HepG2 (cell line): ENCODE measurements at regions not wholly inside any gene's neighbourhood (a gene's known extent, or its start where the extent isn't known, plus 50 kb on each side); places are given as distances from the start of the nearest gene placed in this dataset.

Experiments
- ATAC-seq: fragments of 200-7000 bp; cut with Tn5 transposase; 3 replicates; pipeline ENCODE4 v1.9.1; 2020; ENCODE audit warnings: mild to moderate bottlenecking, moderate library complexity
- BruUV-seq: library from RNA; stranded (reverse); fragments of 400-500 nt; replicated peaks from 2 replicates; lab custom pipeline; 2021; lab: Mats Ljungman, UMichigan
- CTCF ChIA-PET: fragments of 300-600 bp; formaldehyde crosslinking; extraction: SDS; loops from one replicate; lab custom pipeline; 2021; ENCODE audit warnings: low total read pairs, inconsistent platforms, low intra/inter-chr PET ratio; lab: Yijun Ruan, JAX
- POLR2A ChIA-PET: fragments of 350-600 bp; sonication (Branson Sonifier 250); formaldehyde crosslinking; loops from one replicate; lab custom pipeline; 2020; ENCODE audit warnings: antibody characterized with exemption, inconsistent platforms; lab: Yijun Ruan, JAX
- DNase-seq: peaks from one replicate; pipeline ENCODE4 v3.0.0-alpha.2; 2015; ENCODE audit warnings: low spot score
- FAIRE-seq: peaks from 3 replicates; lab custom pipeline; 2011; peaks lifted over from hg19 to GRCh38; lab: Jason Lieb, UNC
- H2AFZ ChIP-seq: one replicate; pipeline ENCODE4 v1.6.1; 2011; ENCODE audit warnings: low read length, inconsistent platforms
- H3K27ac ChIP-seq: fragments of 300-600 bp; 3 replicates; pipeline ENCODE4 v1.8.0; 2011; ENCODE audit warnings: mixed run types, mild to moderate bottlenecking, mixed read lengths, low read length, inconsistent platforms; ENCODE audit not compliant: insufficient read depth; ENCODE audit errors: extremely low read length
- H3K27me3 ChIP-seq, 2 experiments: fragments of 200-600 bp in 1 of 2; 2 replicates in 1 of 2; 3 replicates in 1 of 2; pipeline versions ENCODE4 v1.6.0 to v1.8.0; 2011; ENCODE audit warnings: low read length in 2 of 2, mild to moderate bottlenecking in 2 of 2, moderate library complexity in 2 of 2, inconsistent platforms in 1 of 2; ENCODE audit not compliant: insufficient read depth in 2 of 2, control insufficient read depth in 1 of 2
- H3K36me3 ChIP-seq, 2 experiments: fragments of 200-600 bp in 1 of 2; replicated peaks in 1 of 2; 2 replicates in 1 of 2; 3 replicates in 1 of 2; pipeline versions ENCODE4 v1.5.1 to v1.8.0; 2011; ENCODE audit warnings: low read length in 2 of 2, inconsistent platforms in 1 of 2; ENCODE audit not compliant: insufficient read depth in 2 of 2, control insufficient read depth in 1 of 2
- H3K4me1 ChIP-seq: 2 replicates; pipeline ENCODE4 v1.5.1; 2012; ENCODE audit warnings: low read length, inconsistent platforms; ENCODE audit not compliant: insufficient read depth
- H3K4me2 ChIP-seq: 2 replicates; pipeline ENCODE4 v1.6.0; 2011; ENCODE audit warnings: low read depth, low read length, inconsistent platforms
- H3K4me3 ChIP-seq, 3 experiments: fragments of 200-600 bp in 1 of 3; sonication (generic), shearing (Covaris generic) in 1 of 3; replicated peaks in 1 of 3; 2 replicates each; pipeline ENCODE4 v1.5.1; 2011 to 2016; ENCODE audit warnings: low read length in 3 of 3, inconsistent platforms in 2 of 3, low read depth in 2 of 3, mild to moderate bottlenecking in 2 of 3, control low read depth in 1 of 3, mixed read lengths in 1 of 3; ENCODE audit not compliant: insufficient read depth in 1 of 3
- H3K79me2 ChIP-seq: one replicate; pipeline ENCODE4 v1.6.1; 2011; ENCODE audit warnings: low read length, inconsistent platforms; ENCODE audit not compliant: insufficient read depth
- H3K9ac ChIP-seq: 2 replicates; pipeline ENCODE4 v1.6.0; 2011; ENCODE audit warnings: mild to moderate bottlenecking, low read depth, low read length, inconsistent platforms; ENCODE audit not compliant: insufficient read depth
- H3K9me3 ChIP-seq: 2 replicates; pipeline ENCODE4 v1.5.1; 2012; ENCODE audit warnings: mild to moderate bottlenecking, low read length
- H4K20me1 ChIP-seq: 2 replicates; pipeline ENCODE4 v1.6.0; 2011; ENCODE audit warnings: inconsistent platforms, mild to moderate bottlenecking, low read length, moderate library complexity; ENCODE audit not compliant: insufficient read depth
- FOXA1 ChIP-seq, 2 experiments: fragments of 450-650 bp in 1 of 2; sonication (generic) in 1 of 2; formaldehyde crosslinking in 1 of 2; IDR thresholded peaks; 2 replicates each; pipeline versions ENCODE4 v1.4.0 to v1.6.1; 2016 to 2020; ENCODE audit warnings: missing genetic modification reagents in 1 of 2
- FOXK1 ChIP-seq: sonication (generic); formaldehyde crosslinking; IDR thresholded peaks from 2 replicates; pipeline ENCODE4 v1.4.0; 2020; ENCODE audit warnings: low read depth, missing genetic modification reagents, borderline replicate concordance
- KDM5A ChIP-seq: fragments of 200-600 bp; sonication (generic); IDR thresholded peaks from 2 replicates; pipeline ENCODE4 v1.7.0; 2018; ENCODE audit warnings: antibody characterized with exemption, mild to moderate bottlenecking, low read length, borderline replicate concordance
- NRL ChIP-seq: sonication (generic); formaldehyde crosslinking; IDR thresholded peaks from 2 replicates; pipeline ENCODE4 v1.5.0; 2020; ENCODE audit warnings: missing genetic modification reagents, mild to moderate bottlenecking, moderate library complexity, borderline replicate concordance
- RAD21 ChIP-seq: fragments of 450-650 bp; formaldehyde crosslinking; IDR thresholded peaks from 2 replicates; pipeline ENCODE4 v1.5.0; 2020; ENCODE audit warnings: mild to moderate bottlenecking
- TOE1 ChIP-seq: sonication (generic); formaldehyde crosslinking; IDR thresholded peaks from 2 replicates; pipeline ENCODE4 v1.4.0; 2020; ENCODE audit warnings: mild to moderate bottlenecking, missing genetic modification reagents
- YEATS4 ChIP-seq: sonication (generic); formaldehyde crosslinking; IDR thresholded peaks from 2 replicates; pipeline ENCODE4 v1.4.0; 2020; ENCODE audit warnings: missing genetic modification reagents, borderline replicate concordance
- ZNF264 ChIP-seq: sonication (generic); formaldehyde crosslinking; IDR thresholded peaks from 2 replicates; pipeline ENCODE4 v1.4.0; 2020; ENCODE audit warnings: missing genetic modification reagents
- ZNF501 ChIP-seq: sonication (generic); formaldehyde crosslinking; IDR thresholded peaks from 2 replicates; pipeline ENCODE4 v1.5.1; 2020; ENCODE audit warnings: mild to moderate bottlenecking, moderate library complexity, missing genetic modification reagents
- ZNF564 ChIP-seq: sonication (generic); formaldehyde crosslinking; IDR thresholded peaks from 2 replicates; pipeline ENCODE4 v1.8.1; 2023; ENCODE audit warnings: mild to moderate bottlenecking, missing genetic modification reagents
- ZNF775 ChIP-seq: sonication (generic); formaldehyde crosslinking; IDR thresholded peaks from 2 replicates; pipeline ENCODE4 v1.4.0; 2020; ENCODE audit warnings: missing genetic modification reagents, mild to moderate bottlenecking, moderate library complexity, borderline replicate concordance
- ZNF788 ChIP-seq: sonication (generic); formaldehyde crosslinking; IDR thresholded peaks from 2 replicates; pipeline ENCODE4 v1.5.0; 2020; ENCODE audit warnings: mild to moderate bottlenecking, missing genetic modification reagents, borderline replicate concordance
- WGBS: methylation state at CpG from one replicate; pipeline ENCODE4 v1.1.6; 2017; ENCODE audit warnings: low lambda C conversion rate; 5-methylcytosine and 5-hydroxymethylcytosine counted together
- in situ Hi-C: cut with HindIII; loops from 2 replicates; pipeline ENCODE4 v1.10.0; 2017; ENCODE audit warnings: low pct_unique_long_range_greater_than_20kb; ENCODE audit not compliant: extremely low pct_ligation_motif_present
- intact Hi-C: fragments of 100-400 bp; cut with micrococcal nuclease; formaldehyde crosslinking; loops from one replicate; pipeline ENCODE4 v1.10.0; 2022; ENCODE audit not compliant: unreplicated experiment
- TF ChIP-seq, protein P1 (sequence below): sonication (generic); formaldehyde crosslinking; IDR thresholded peaks from 2 replicates; pipeline ENCODE4 v1.4.0; 2020; ENCODE audit warnings: missing genetic modification reagents
- TF ChIP-seq, protein P2 (sequence below): sonication (generic); formaldehyde crosslinking; IDR thresholded peaks from 2 replicates; pipeline ENCODE4 v1.5.1; 2020; ENCODE audit warnings: mild to moderate bottlenecking, missing genetic modification reagents, borderline replicate concordance
- TF ChIP-seq, protein P3 (sequence below): sonication (generic); formaldehyde crosslinking; IDR thresholded peaks from 2 replicates; pipeline ENCODE4 v1.8.0; 2022; ENCODE audit warnings: missing genetic modification reagents, mild to moderate bottlenecking, moderate library complexity, borderline replicate concordance
- TF ChIP-seq, protein P4 (sequence below): IDR thresholded peaks from 2 replicates; pipeline ENCODE4 v1.6.1; 2016; ENCODE audit warnings: mild to moderate bottlenecking, missing biosample characterization, missing genetic modification reagents
- TF ChIP-seq, protein P5 (sequence below): sonication (generic); formaldehyde crosslinking; IDR thresholded peaks from 2 replicates; pipeline ENCODE4 v1.8.0; 2022; ENCODE audit warnings: mild to moderate bottlenecking, missing genetic modification reagents

DNA sequence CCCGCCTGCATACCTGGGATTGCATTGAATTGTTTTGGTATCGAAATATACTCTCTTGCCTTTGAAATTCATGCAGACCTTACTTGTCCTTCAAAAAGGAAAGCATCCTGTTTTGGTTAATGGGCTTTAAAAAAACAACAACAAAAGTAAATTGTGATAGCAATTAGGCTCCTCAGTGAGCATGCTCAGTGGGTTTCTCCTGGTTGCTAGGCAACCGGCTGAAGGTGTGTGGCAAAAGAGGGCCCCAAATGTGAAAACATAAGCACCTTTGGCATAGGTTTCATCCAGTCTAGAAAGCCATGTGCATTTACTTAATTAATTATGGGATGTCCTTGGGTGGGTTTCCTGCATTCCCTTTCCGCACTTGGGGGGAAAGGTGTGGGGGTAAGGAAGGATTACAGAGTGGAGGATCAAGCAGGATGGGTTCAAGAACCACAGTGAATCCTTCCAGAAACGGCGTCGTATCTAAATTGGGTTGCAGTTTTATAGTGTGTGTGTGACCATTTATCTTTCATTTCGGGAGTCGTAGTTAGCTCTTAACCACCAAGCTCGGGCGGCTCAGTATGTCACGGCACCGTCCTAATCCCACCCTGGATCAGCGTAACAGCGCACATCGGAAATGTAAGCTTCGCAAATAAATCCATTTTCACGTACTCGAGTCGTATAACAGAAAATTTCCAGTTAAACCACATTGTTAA is 274.9 kb upstream of the TCF4 start:
- intact Hi-C loops, result no loop called here
- BruUV-seq, result no TSS peak
- POLR2A ChIA-PET, result no interaction called here
- TF ChIP-seq NRL (CRISPR knock-in tag) (no peak), ZNF788 (CRISPR knock-in tag) (no peak), ZNF564 (CRISPR knock-in tag) (no peak), RAD21 (CRISPR knock-in tag) (no peak), ZNF501 (CRISPR knock-in tag) (no peak), ZNF775 (CRISPR knock-in tag) (no peak), KDM5A (no peak), TOE1 (CRISPR knock-in tag) (no peak), FOXA1 (IDR thresholded peaks at IDR 0.05) (no peak), FOXA1 (CRISPR knock-in tag; IDR thresholded peaks at IDR 0.05) (no peak), YEATS4 (no peak), FOXK1 (CRISPR knock-in tag) (no peak), ZNF264 (CRISPR knock-in tag) (no peak)
- TF ChIP-seq, protein P1, sequence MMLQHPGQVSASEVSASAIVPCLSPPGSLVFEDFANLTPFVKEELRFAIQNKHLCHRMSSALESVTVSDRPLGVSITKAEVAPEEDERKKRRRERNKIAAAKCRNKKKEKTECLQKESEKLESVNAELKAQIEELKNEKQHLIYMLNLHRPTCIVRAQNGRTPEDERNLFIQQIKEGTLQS, result no peak
- TF ChIP-seq, protein P2, sequence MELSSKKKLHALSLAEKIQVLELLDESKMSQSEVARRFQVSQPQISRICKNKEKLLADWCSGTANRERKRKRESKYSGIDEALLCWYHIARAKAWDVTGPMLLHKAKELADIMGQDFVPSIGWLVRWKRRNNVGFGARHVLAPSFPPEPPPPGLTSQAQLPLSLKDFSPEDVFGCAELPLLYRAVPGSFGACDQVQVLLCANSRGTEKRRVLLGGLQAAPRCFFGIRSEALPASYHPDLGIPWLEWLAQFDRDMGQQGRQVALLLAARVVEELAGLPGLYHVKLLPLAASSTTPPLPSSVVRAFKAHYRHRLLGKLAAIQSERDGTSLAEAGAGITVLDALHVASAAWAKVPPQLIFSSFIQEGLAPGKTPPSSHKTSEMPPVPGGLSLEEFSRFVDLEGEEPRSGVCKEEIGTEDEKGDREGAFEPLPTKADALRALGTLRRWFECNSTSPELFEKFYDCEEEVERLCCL, result no peak
- TF ChIP-seq, protein P3, sequence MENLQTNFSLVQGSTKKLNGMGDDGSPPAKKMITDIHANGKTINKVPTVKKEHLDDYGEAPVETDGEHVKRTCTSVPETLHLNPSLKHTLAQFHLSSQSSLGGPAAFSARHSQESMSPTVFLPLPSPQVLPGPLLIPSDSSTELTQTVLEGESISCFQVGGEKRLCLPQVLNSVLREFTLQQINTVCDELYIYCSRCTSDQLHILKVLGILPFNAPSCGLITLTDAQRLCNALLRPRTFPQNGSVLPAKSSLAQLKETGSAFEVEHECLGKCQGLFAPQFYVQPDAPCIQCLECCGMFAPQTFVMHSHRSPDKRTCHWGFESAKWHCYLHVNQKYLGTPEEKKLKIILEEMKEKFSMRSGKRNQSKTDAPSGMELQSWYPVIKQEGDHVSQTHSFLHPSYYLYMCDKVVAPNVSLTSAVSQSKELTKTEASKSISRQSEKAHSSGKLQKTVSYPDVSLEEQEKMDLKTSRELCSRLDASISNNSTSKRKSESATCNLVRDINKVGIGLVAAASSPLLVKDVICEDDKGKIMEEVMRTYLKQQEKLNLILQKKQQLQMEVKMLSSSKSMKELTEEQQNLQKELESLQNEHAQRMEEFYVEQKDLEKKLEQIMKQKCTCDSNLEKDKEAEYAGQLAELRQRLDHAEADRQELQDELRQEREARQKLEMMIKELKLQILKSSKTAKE (CRISPR knock-in tag), result no peak
- TF ChIP-seq, protein P4, sequence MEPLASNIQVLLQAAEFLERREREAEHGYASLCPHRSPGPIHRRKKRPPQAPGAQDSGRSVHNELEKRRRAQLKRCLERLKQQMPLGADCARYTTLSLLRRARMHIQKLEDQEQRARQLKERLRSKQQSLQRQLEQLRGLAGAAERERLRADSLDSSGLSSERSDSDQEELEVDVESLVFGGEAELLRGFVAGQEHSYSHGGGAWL, result no peak
- TF ChIP-seq, protein P5, sequence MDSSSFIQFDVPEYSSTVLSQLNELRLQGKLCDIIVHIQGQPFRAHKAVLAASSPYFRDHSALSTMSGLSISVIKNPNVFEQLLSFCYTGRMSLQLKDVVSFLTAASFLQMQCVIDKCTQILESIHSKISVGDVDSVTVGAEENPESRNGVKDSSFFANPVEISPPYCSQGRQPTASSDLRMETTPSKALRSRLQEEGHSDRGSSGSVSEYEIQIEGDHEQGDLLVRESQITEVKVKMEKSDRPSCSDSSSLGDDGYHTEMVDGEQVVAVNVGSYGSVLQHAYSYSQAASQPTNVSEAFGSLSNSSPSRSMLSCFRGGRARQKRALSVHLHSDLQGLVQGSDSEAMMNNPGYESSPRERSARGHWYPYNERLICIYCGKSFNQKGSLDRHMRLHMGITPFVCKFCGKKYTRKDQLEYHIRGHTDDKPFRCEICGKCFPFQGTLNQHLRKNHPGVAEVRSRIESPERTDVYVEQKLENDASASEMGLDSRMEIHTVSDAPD (CRISPR knock-in tag), result no peak

More for the DNA sequence above, 274.9 kb upstream of the TCF4 start:
- Histone ChIP-seq H3K27ac (no peak overlapping the region), H3K4me2 (no peak overlapping the region), H4K20me1 (no peaks in the 10 kb centered on the region), H2AFZ (no peak overlapping the region), H3K4me1 (no peaks in the 10 kb centered on the region), H3K27me3 (no peaks in the 10 kb centered on the region), H3K9me3 (no peaks in the 10 kb centered on the region; the same call in 1 of the 2 replicates), H3K79me2 (no peaks in the 10 kb centered on the region), H3K4me3 (no peak overlapping the region), H3K36me3 (no peaks in the 10 kb centered on the region), H3K9ac (no peak overlapping the region)
- no peak for FAIRE-seq
- CTCF ChIA-PET, result no interaction called here
- ATAC-seq, result no peak
- WGBS, result 30% methylated on average over 20 of the region's 20 CpGs
- in situ Hi-C loops, result no loop called here
- no peak for DNase-seq
